Stimulated activated CD8-positive, alpha-beta memory T cell treated with anti-CD3 and anti-CD28 coated beads, Interleukin-4, amount 100 ng/mL, for 48 hours (primary cell): ENCODE measurements at regions not wholly inside any gene's neighbourhood (a gene's known extent, or its start where the extent isn't known, plus 50 kb on each side); places are given as distances from the start of the nearest gene placed in this dataset.
"Not testable (repeated sequence)": the region's sequence is repeated elsewhere in the genome, so short reads cannot be mapped to it uniquely, and the experiment has no call there.

Experiments used
- DNase-seq: peaks from one replicate; pipeline ENCODE4 v3.0.0-alpha.2; 2020

- no peak for DNase-seq
These were observed 707.5 kb upstream of the FSHR start for GRCh38 chr2:49861821-49862220.

GRCh38 chr2:49860834-49861233, 706.5 kb upstream of the FSHR start:
- no peak for DNase-seq

- DNase-seq = no peak
These were observed 705.9 kb upstream of the FSHR start for GRCh38 chr2:49860170-49860569.

GRCh38 chr2:49858657-49859056, 704.3 kb upstream of the FSHR start:
- no peak for DNase-seq

- no peak for DNase-seq
These were observed 703.8 kb upstream of the FSHR start for GRCh38 chr2:49858113-49858490.

- DNase-seq = no peak
These were observed 703.2 kb upstream of the FSHR start for GRCh38 chr2:49857371-49858112.

- no peak for DNase-seq
These were observed 691.4 kb upstream of the FSHR start for GRCh38 chr2:49845671-49846070.

- DNase-seq = no peak
These were observed 690.7 kb upstream of the FSHR start for GRCh38 chr2:49845021-49845420.

- DNase-seq = not testable (repeated sequence)
These were observed 689.8 kb upstream of the FSHR start for GRCh38 chr2:49844113-49844512.

GRCh38 chr2:49843314-49843713, 689.0 kb upstream of the FSHR start:
- DNase-seq = no peak

GRCh38 chr2:49840428-49840975, 686.2 kb upstream of the FSHR start:
- DNase-seq = no peak

- DNase-seq = no peak
These were observed 685.5 kb upstream of the FSHR start for GRCh38 chr2:49839818-49840217.

GRCh38 chr2:49837561-49838293, 683.4 kb upstream of the FSHR start:
- no peak for DNase-seq

- no peak for DNase-seq
These were observed 681.7 kb upstream of the FSHR start for GRCh38 chr2:49836017-49836416.

- no peak for DNase-seq
These were observed 680.1 kb upstream of the FSHR start for GRCh38 chr2:49834433-49834832.

GRCh38 chr2:49832555-49832954, 678.2 kb upstream of the FSHR start:
- no peak for DNase-seq

- no peak for DNase-seq
These were observed 677.5 kb upstream of the FSHR start for GRCh38 chr2:49831698-49832367.

- DNase-seq = no peak
These were observed 676.5 kb upstream of the FSHR start for GRCh38 chr2:49830846-49831245.

GRCh38 chr2:49827366-49827765, 673.1 kb upstream of the FSHR start:
- no peak for DNase-seq

GRCh38 chr2:49813208-49813607, 658.9 kb upstream of the FSHR start:
- no peak for DNase-seq

GRCh38 chr2:49812730-49813129, 658.4 kb upstream of the FSHR start:
- no peak for DNase-seq

- DNase-seq = no peak
These were observed 657.2 kb upstream of the FSHR start for GRCh38 chr2:49811502-49811901.

GRCh38 chr2:49807689-49808088, 653.4 kb upstream of the FSHR start:
- no peak for DNase-seq

- DNase-seq = no peak
These were observed 649.8 kb upstream of the FSHR start for GRCh38 chr2:49804111-49804510.
